ENCODE measurements at regions not wholly inside any gene's neighbourhood (a gene's known extent, or its start where the extent isn't known, plus 50 kb on each side); places are given as distances from the start of the nearest gene placed in this dataset.

GRCh38 chr1:37258068-37258467, 216.3 kb upstream of the ZC3H12A start:
- TF ChIP-seq CTCF (IDR thresholded peaks at IDR 0.05) (no peak), EZH2phosphoT487 (IDR thresholded peaks at IDR 0.05; ENCODE audit: borderline replicate concordance, low read depth) (no peak), MXI1 (IDR thresholded peaks at IDR 0.05; ENCODE audit: low read depth, low read length) (no peak)

All from SK-N-SH (cell line).